Upper lobe of left lung (tissue), 4 donors: ENCODE measurements at regions not wholly inside any gene's neighbourhood (a gene's known extent, or its start where the extent isn't known, plus 50 kb on each side); places are given as distances from the start of the nearest gene placed in this dataset.

Source experiments
- CTCF ChIP-seq, 6 experiments: fragments of 450-650 bp in 4 of 6; fragments of 200-600 bp in 2 of 6; sonication (generic) in 2 of 6; IDR thresholded peaks; one replicate each; pipeline ENCODE4 v1.5.1; 2016 to 2019; ENCODE audit warnings: antibody characterized with exemption in 6 of 6
- POLR2AphosphoS5 ChIP-seq, 2 donors: sonication (generic); formaldehyde crosslinking; IDR thresholded peaks; one replicate each; pipeline ENCODE4 v1.5.1; 2017; ENCODE audit warnings: antibody characterized with exemption in 2 of 2

- TF ChIP-seq CTCF (IDR thresholded peaks at IDR 0.05) (no peak), POLR2AphosphoS5 (IDR thresholded peaks at IDR 0.05) (no peak)
Measured at GRCh38 chr2:36223259-36223658, 132.3 kb upstream of the CRIM1 start.
